GM23338 (cell line): ENCODE measurements at regions not wholly inside any gene's neighbourhood (a gene's known extent, or its start where the extent isn't known, plus 50 kb on each side); places are given as distances from the start of the nearest gene placed in this dataset.

Source experiments
- EZH2 ChIP-seq: fragments of 200-600 bp; sonication (generic); IDR thresholded peaks from one replicate; pipeline ENCODE4 v1.8.0; 2017; ENCODE audit warnings: antibody characterized with exemption, mild to moderate bottlenecking, low read depth; ENCODE audit not compliant: unreplicated experiment
- POLR2AphosphoS5 ChIP-seq: IDR thresholded peaks from 2 replicates; pipeline ENCODE4 v1.6.1; 2016; ENCODE audit warnings: antibody characterized with exemption, low read depth
- REST ChIP-seq: IDR thresholded peaks from one replicate; pipeline ENCODE4 v1.6.1; 2018; ENCODE audit warnings: antibody characterized with exemption; ENCODE audit not compliant: unreplicated experiment
- ZNF114 ChIP-seq: fragments of 250-450 bp; sonication (Bioruptor Pico); IDR thresholded peaks from 2 replicates; pipeline ENCODE4 v1.5.0; 2020; ENCODE audit warnings: mild to moderate bottlenecking, moderate library complexity
- TF ChIP-seq, protein P1 (sequence below), 2 experiments: fragments of 200-600 bp in 1 of 2; sonication (generic) in 1 of 2; conservative IDR thresholded peaks; 2 replicates each; pipeline versions ENCODE4 v1.5.1 to v1.6.1; 2016 to 2017; ENCODE audit warnings: antibody characterized with exemption in 2 of 2, low read depth in 2 of 2, mild to moderate bottlenecking in 2 of 2, moderate library complexity in 1 of 2

DNA sequence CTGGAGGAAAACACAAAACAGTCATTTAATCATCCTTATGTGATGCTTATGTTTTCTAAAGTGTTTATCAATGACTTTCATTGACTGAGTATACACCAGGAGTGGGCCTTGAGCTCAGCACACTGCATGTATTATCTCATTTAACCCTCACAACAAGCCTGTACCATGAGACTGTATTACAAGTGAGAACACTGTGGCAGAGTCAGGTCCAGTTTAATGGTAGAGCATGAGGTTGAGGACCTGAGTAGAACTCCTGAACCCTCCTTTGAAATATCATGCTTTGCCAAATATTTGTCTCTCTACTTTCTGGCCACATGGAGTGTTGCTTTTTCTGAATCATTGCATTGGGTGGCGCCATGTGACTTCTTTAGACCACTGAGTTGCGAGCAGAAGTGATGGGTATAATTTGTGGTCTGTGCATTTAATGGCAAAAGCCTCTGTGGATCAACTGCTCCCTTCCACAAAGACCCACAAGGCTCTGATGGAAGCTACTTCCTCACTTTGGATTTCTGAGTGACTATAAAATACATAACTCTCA is 65.0 kb upstream of the SIRPG start:
- TF ChIP-seq, protein P1, sequence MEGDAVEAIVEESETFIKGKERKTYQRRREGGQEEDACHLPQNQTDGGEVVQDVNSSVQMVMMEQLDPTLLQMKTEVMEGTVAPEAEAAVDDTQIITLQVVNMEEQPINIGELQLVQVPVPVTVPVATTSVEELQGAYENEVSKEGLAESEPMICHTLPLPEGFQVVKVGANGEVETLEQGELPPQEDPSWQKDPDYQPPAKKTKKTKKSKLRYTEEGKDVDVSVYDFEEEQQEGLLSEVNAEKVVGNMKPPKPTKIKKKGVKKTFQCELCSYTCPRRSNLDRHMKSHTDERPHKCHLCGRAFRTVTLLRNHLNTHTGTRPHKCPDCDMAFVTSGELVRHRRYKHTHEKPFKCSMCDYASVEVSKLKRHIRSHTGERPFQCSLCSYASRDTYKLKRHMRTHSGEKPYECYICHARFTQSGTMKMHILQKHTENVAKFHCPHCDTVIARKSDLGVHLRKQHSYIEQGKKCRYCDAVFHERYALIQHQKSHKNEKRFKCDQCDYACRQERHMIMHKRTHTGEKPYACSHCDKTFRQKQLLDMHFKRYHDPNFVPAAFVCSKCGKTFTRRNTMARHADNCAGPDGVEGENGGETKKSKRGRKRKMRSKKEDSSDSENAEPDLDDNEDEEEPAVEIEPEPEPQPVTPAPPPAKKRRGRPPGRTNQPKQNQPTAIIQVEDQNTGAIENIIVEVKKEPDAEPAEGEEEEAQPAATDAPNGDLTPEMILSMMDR (conservative IDR thresholded peaks at IDR 0.05; ENCODE audit: low read depth in 2 of 2), result peak; percentile 32 to 53; a peak in 3 of 4 replicates
- no peak for TF ChIP-seq REST
- TF ChIP-seq EZH2, result no peak
- no peak for TF ChIP-seq ZNF114 (CRISPR knock-in tag)
- no peak for TF ChIP-seq POLR2AphosphoS5
